KMS-11 (cell line): ENCODE measurements at regions not wholly inside any gene's neighbourhood (a gene's known extent, or its start where the extent isn't known, plus 50 kb on each side); places are given as distances from the start of the nearest gene placed in this dataset.
"Not testable (repeated sequence)": the region's sequence is repeated elsewhere in the genome, so short reads cannot be mapped to it uniquely, and the experiment has no call there.

ENCODE experiments used
- H2AFZ ChIP-seq: fragments of 200-600 bp; sonication (generic); 2 replicates; pipeline ENCODE4 v1.6.1; 2016; ENCODE audit warnings: antibody characterized with exemption, mixed run types, low read depth
- H3K27ac ChIP-seq: fragments of 200-600 bp; sonication (generic); 2 replicates; pipeline ENCODE4 v1.6.1; 2016; ENCODE audit warnings: mild to moderate bottlenecking, mixed run types
- H3K27me3 ChIP-seq: fragments of 200-600 bp; sonication (generic); 2 replicates; pipeline ENCODE4 v1.6.1; 2017; ENCODE audit warnings: mild to moderate bottlenecking, low read depth, mixed run types, moderate library complexity; ENCODE audit not compliant: insufficient read depth
- H3K36me3 ChIP-seq: fragments of 200-600 bp; sonication (generic); 2 replicates; pipeline ENCODE4 v1.6.1; 2017; ENCODE audit warnings: mild to moderate bottlenecking, mixed run types; ENCODE audit not compliant: insufficient read depth
- H3K4me1 ChIP-seq: fragments of 200-600 bp; sonication (generic); 2 replicates; pipeline ENCODE4 v1.6.1; 2016; ENCODE audit warnings: mild to moderate bottlenecking, low read depth, mixed run types; ENCODE audit not compliant: poor library complexity, severe bottlenecking
- H3K4me2 ChIP-seq: fragments of 200-600 bp; sonication (generic); 2 replicates; pipeline ENCODE4 v1.7.0; 2016; ENCODE audit warnings: mild to moderate bottlenecking, mixed run types
- H3K4me3 ChIP-seq: fragments of 200-600 bp; sonication (generic); IDR thresholded peaks from 2 replicates; pipeline ENCODE4 v1.6.1; 2017; ENCODE audit warnings: low read depth, low read length, mixed read lengths; ENCODE audit not compliant: insufficient read depth
- H3K79me2 ChIP-seq: fragments of 200-600 bp; sonication (generic); 2 replicates; pipeline ENCODE4 v1.6.1; 2016; ENCODE audit warnings: low read depth, mixed run types; ENCODE audit not compliant: insufficient read depth
- H3K9ac ChIP-seq: fragments of 200-600 bp; sonication (generic); 2 replicates; pipeline ENCODE4 v1.6.1; 2016; ENCODE audit warnings: mild to moderate bottlenecking, mixed run types
- H4K20me1 ChIP-seq: fragments of 200-600 bp; sonication (generic); 2 replicates; pipeline ENCODE4 v1.6.1; 2016; ENCODE audit warnings: mild to moderate bottlenecking, mixed run types; ENCODE audit not compliant: insufficient read depth
- TF ChIP-seq, protein P1 (sequence below): fragments of 200-600 bp; sonication (generic); conservative IDR thresholded peaks from 2 replicates; pipeline ENCODE4 v1.6.1; 2017; ENCODE audit warnings: low read depth, mild to moderate bottlenecking, antibody characterized with exemption, low read length, moderate library complexity, mixed read lengths

DNA sequence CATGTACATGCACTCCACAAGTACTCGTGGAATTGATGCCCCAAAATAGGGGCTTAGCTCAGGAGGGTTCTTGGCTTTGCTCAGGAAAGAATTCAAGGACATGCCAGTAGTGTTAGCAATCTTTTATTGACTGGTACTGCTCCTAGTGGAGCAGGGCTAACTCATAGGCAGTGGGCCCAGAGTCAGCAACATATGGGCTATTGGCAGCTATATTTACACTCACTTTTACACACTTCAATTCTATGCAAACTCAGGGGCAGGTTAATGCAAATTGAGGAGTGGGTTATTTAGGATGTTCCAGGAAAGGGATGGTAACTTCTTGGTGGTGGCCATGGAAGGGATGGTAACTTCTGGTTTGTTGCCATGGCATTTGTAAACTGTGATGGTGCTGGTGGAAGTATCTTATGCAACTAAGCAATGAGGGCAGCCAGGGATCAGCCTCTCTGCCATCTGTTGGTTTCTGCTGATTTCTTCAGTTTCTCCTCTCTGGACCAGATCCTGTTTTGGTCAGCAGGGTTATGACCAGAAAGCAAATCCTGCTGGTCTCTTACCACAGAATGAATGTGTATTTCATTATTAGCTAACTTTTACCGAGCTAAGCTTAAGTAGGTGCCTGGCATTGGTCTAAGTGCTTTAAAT is 69.2 kb upstream of the FAT1 start:
- Histone ChIP-seq H3K36me3 (no peaks in the 10 kb centered on the region), H3K4me1 (peaks cover 20% of the 10 kb centered on the region), H3K4me2 (peak overlapping the region; percentile 58), H3K79me2 (no peaks in the 10 kb centered on the region), H3K4me3 (no peak overlapping the region), H3K27me3 (no peaks in the 10 kb centered on the region), H2AFZ (no peak overlapping the region), H3K9ac (peak overlapping the region; percentile 23; the same call in 1 of the 2 replicates), H3K27ac (peak overlapping the region; percentile 38; the same call in 1 of the 2 replicates), H4K20me1 (no peaks in the 10 kb centered on the region; the same call in 1 of the 2 replicates)
- TF ChIP-seq, protein P1, sequence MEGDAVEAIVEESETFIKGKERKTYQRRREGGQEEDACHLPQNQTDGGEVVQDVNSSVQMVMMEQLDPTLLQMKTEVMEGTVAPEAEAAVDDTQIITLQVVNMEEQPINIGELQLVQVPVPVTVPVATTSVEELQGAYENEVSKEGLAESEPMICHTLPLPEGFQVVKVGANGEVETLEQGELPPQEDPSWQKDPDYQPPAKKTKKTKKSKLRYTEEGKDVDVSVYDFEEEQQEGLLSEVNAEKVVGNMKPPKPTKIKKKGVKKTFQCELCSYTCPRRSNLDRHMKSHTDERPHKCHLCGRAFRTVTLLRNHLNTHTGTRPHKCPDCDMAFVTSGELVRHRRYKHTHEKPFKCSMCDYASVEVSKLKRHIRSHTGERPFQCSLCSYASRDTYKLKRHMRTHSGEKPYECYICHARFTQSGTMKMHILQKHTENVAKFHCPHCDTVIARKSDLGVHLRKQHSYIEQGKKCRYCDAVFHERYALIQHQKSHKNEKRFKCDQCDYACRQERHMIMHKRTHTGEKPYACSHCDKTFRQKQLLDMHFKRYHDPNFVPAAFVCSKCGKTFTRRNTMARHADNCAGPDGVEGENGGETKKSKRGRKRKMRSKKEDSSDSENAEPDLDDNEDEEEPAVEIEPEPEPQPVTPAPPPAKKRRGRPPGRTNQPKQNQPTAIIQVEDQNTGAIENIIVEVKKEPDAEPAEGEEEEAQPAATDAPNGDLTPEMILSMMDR: no peak

DNA sequence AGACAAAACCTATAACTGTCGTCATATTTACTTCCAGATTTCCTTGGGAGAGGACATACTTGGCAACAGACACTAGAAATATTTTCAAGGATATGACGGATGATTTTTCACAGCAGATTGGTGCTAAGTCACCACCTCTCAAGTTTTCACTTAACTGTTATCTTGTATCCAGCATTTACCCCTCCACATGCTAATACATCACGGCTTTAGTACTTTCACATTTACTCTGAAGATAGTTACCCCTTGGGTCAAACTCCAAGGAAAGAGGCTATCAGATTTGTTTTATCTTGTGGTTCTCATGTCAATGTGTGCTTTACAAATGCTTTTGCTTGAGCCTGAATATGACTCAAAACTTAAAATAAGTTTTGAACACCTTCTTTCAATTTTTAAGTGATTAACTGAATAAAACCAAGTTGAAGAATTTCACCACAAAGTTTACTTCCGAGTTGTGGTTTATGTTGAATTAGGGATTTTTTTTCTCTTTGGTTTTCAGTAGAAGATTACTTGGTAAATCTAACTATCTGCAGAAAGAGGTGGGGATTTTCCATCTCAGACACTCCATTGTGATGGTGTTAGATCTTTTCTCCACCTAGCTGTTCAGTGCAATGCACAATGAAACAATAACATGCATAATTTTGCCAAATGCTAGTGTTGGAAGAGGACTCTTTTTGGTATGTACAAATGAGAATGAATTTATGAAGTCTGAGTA is 75.4 kb upstream of the FAT1 start:
- Histone ChIP-seq H3K4me1 (peaks cover 31% of the 10 kb centered on the region), H3K9ac (no peak overlapping the region), H3K27me3 (no peaks in the 10 kb centered on the region), H2AFZ (no peak overlapping the region), H3K27ac (peak overlapping the region; percentile 14; the same call in 1 of the 2 replicates), H3K4me3 (no peak overlapping the region), H3K4me2 (peak overlapping the region; percentile 54), H3K79me2 (no peaks in the 10 kb centered on the region), H3K36me3 (no peaks in the 10 kb centered on the region), H4K20me1 (no peaks in the 10 kb centered on the region)
- TF ChIP-seq, protein P1: no peak

DNA sequence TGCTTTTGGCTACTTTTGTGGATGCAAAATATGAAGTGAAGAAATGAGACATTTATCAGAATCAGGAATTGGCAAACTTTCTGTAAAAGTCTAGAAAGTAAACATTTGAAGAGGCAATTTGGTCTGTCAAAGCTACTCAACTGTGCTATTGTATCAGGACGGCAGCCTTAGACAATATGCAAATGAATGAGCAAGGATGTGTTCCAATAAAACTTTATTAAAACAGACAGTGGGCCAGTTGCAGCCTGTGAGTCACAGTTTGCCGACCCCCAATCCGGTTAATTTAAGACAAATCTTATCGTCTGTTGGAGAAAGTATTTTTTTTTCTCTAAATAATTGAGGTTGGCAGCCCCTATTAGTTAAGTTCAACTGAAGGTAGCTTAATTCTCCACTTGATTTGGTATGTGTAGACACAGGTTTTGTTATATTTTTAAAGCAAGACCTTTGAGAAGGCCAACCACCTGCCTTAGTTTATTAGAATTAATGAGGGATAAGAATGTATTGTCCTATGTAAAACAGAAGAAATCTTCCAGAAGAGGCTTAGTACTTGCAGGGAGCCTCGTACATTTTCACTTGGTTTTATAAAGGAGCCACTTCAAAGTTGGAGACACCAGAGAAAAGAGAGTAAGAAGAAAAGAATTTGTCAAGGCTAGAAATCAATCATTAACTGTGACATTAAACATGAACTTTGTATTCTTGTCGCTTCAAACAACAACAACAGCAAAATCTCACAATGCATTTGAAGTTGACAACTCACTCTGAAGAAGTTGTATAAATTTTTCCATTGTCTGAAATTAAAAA is 81.6 kb upstream of the FAT1 start:
- H4K20me1 ChIP-seq: no peaks in the 10 kb centered on the region
- H3K4me1 ChIP-seq: peaks cover 4% of the 10 kb centered on the region
- no peak overlapping the region for H2AFZ ChIP-seq
- no peak overlapping the region for H3K9ac ChIP-seq
- H3K79me2 ChIP-seq: no peaks in the 10 kb centered on the region
- no peaks in the 10 kb centered on the region for H3K36me3 ChIP-seq
- no peak overlapping the region for H3K4me3 ChIP-seq
- no peak overlapping the region for H3K27ac ChIP-seq
- H3K27me3 ChIP-seq: no peaks in the 10 kb centered on the region
- no peak overlapping the region for H3K4me2 ChIP-seq
- TF ChIP-seq, protein P1: no peak

DNA sequence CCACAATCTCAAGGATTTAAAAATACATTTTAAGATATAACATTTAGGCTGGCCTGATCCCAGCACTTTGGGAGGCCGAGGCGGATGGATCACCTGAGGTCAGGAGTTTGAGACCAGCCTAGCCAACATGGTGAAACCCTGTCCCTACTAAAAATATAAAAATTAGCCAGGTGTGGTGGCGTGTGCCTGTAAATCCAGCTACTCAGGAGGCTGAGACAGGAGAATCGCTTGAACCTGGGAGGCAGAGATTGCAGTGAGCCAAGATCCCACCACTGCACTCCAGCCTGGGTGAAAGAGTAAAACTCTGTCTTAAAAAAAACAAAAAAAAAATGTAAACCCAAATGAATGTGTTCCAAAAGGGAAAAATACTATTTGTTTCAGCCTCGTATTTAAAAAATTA is 82.3 kb upstream of the FAT1 start:
- not testable (repeated sequence) for H3K4me2 ChIP-seq, H3K4me3 ChIP-seq, H3K9ac ChIP-seq

More for the DNA sequence above, 82.3 kb upstream of the FAT1 start:
- not testable (repeated sequence) for H3K79me2 ChIP-seq, H3K36me3 ChIP-seq, H3K27me3 ChIP-seq, H3K27ac ChIP-seq, H4K20me1 ChIP-seq, H2AFZ ChIP-seq, H3K4me1 ChIP-seq
